ENCODE measurements at regions not wholly inside any gene's neighbourhood (a gene's known extent, or its start where the extent isn't known, plus 50 kb on each side); places are given as distances from the start of the nearest gene placed in this dataset.

- H3K4me3 ChIP-seq (ENCODE audit: extremely low read depth, insufficient read depth, low read length, poor library complexity, severe bottlenecking), result no peak overlapping the region
- H3K9me3 ChIP-seq (ENCODE audit: control insufficient read depth, low read length), result peaks cover 9% of the 10 kb centered on the region
Measured at GRCh38 chr4:108492816-108493595, 127.4 kb upstream of the RPL34 start.

DNA sequence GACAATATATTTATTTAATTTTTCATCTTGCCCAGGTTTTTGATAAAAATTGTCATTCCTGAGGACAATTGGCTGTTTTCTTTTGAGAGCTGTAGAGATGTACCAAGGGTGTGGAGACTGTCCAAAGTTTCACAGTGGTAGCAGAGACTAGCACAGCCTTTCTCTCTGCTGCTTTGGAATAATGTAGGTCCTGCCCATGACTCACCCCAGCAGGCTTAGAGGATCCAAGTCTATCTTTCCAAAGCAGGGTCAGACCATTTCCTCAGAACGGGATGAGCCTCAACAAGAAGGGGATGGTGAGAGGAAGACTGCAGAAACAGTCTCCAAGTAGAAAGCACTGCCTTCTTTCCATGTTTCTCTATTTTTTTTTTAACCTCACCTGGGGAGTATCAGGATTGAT is 131.5 kb upstream of the RPL34 start:
- Histone ChIP-seq H3K9me3 (ENCODE audit: control insufficient read depth, low read length) (peaks cover 3% of the 10 kb centered on the region), H3K4me3 (ENCODE audit: extremely low read depth, insufficient read depth, low read length, poor library complexity, severe bottlenecking) (no peak overlapping the region), H3K36me3 (ENCODE audit: control insufficient read depth, insufficient read depth, low read length) (no peaks in the 10 kb centered on the region), H3K4me1 (ENCODE audit: control insufficient read depth, insufficient read depth, low read length, poor library complexity, severe bottlenecking) (no peaks in the 10 kb centered on the region), H3K27ac (ENCODE audit: low read depth, low read length, severe bottlenecking) (no peak overlapping the region)
- WGBS, 2 experiments (ENCODE audit: insufficient coverage in 2 of 2), result 33% methylated on average over 1 of the region's 1 CpG; no CpG with 5 or more reads in 1 of the 2 experiments

More at GRCh38 chr4:108492816-108493595, 127.4 kb upstream of the RPL34 start:
- no peaks in the 10 kb centered on the region for H3K4me1 ChIP-seq (ENCODE audit: control insufficient read depth, insufficient read depth, low read length, poor library complexity, severe bottlenecking)
- no peak overlapping the region for H3K27ac ChIP-seq (ENCODE audit: low read depth, low read length, severe bottlenecking)
- H3K36me3 ChIP-seq (ENCODE audit: control insufficient read depth, insufficient read depth, low read length), result no peaks in the 10 kb centered on the region
- 16 to 40% methylated on average over 3 of the region's 4 CpGs for WGBS, 2 experiments (ENCODE audit: insufficient coverage in 2 of 2)

DNA sequence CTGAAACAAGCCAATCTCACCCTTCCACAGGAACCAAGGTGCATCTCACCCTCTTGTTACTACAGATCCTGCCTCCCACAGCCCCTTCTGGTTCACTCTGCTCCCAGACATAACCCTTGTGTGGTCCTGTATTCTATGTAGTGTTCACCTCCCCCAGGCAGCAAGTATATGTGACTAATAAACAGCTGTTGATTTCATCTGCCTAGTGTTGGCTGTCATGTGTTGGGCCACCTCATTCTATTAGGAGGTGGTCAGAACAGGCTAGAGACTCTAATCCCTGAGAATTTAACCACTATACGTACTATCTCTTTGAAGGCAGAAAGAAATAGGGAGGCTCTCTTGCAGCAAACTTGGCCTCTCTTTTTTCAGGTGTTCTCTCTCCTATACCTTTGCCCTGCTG is 134.3 kb upstream of the RPL34 start:
- no peaks in the 10 kb centered on the region for H3K9me3 ChIP-seq (ENCODE audit: control insufficient read depth, low read length)
- 60% methylated on average over 1 of the region's 1 CpG; no CpG with 5 or more reads in 1 of the 2 experiments for WGBS, 2 experiments (ENCODE audit: insufficient coverage in 2 of 2)
- no peaks in the 10 kb centered on the region for H3K4me1 ChIP-seq (ENCODE audit: control insufficient read depth, insufficient read depth, low read length, poor library complexity, severe bottlenecking)
- H3K36me3 ChIP-seq (ENCODE audit: control insufficient read depth, insufficient read depth, low read length), result no peaks in the 10 kb centered on the region
- no peak overlapping the region for H3K4me3 ChIP-seq (ENCODE audit: extremely low read depth, insufficient read depth, low read length, poor library complexity, severe bottlenecking)
- no peak overlapping the region for H3K27ac ChIP-seq (ENCODE audit: low read depth, low read length, severe bottlenecking)

DNA sequence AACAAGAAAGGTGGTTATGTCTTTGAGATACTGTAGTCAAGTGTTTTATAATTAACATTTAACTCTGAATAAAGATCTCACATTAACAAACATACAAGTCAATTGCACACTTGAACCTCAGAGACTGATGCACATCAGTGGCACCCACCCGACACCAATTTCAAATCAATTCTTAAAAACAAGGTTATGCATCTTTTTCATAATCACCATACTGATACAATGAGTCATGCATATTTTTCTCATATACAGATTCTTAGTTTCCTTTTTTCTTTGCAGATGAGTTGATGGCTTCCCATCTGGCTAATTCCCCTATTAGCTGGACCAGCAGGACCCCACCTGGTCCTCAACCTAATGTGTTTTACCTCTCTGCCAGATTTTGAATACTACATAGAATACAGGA is 136.2 kb upstream of the RPL34 start:
- H3K4me3 ChIP-seq (ENCODE audit: extremely low read depth, insufficient read depth, low read length, poor library complexity, severe bottlenecking), result no peak overlapping the region
- no peak overlapping the region for H3K27ac ChIP-seq (ENCODE audit: low read depth, low read length, severe bottlenecking)
- no peaks in the 10 kb centered on the region for H3K4me1 ChIP-seq (ENCODE audit: control insufficient read depth, insufficient read depth, low read length, poor library complexity, severe bottlenecking)
- 78 to 86% methylated on average over 1 of the region's 1 CpG for WGBS, 2 experiments (ENCODE audit: insufficient coverage in 2 of 2)
- H3K9me3 ChIP-seq (ENCODE audit: control insufficient read depth, low read length), result no peaks in the 10 kb centered on the region
- H3K36me3 ChIP-seq (ENCODE audit: control insufficient read depth, insufficient read depth, low read length), result no peaks in the 10 kb centered on the region

DNA sequence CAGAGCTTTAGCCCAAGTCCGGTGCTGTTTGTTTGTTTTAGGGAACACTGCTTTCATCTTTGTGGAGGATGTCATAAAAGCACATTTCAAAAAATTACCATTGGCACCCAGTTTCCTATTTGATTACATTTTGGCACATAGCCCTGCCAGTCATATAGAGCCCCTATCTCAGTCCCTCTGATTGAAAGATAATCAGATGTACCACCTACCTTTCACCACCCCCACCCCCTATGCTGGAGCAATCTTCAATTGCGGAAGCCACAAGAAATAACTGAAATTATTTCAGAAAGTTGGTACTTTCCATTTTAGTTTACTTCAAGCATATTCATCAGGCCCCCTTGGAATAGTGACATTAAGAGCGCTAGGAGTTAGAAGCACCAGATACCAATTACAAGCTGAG is 136.7 kb upstream of the RPL34 start:
- Histone ChIP-seq H3K36me3 (ENCODE audit: control insufficient read depth, insufficient read depth, low read length) (no peaks in the 10 kb centered on the region), H3K9me3 (ENCODE audit: control insufficient read depth, low read length) (no peaks in the 10 kb centered on the region), H3K27ac (ENCODE audit: low read depth, low read length, severe bottlenecking) (no peak overlapping the region), H3K4me3 (ENCODE audit: extremely low read depth, insufficient read depth, low read length, poor library complexity, severe bottlenecking) (no peak overlapping the region), H3K4me1 (ENCODE audit: control insufficient read depth, insufficient read depth, low read length, poor library complexity, severe bottlenecking) (no peaks in the 10 kb centered on the region)
- 100% methylated on average over 1 of the region's 3 CpGs; no CpG with 5 or more reads in 1 of the 2 experiments for WGBS, 2 experiments (ENCODE audit: insufficient coverage in 2 of 2)

DNA sequence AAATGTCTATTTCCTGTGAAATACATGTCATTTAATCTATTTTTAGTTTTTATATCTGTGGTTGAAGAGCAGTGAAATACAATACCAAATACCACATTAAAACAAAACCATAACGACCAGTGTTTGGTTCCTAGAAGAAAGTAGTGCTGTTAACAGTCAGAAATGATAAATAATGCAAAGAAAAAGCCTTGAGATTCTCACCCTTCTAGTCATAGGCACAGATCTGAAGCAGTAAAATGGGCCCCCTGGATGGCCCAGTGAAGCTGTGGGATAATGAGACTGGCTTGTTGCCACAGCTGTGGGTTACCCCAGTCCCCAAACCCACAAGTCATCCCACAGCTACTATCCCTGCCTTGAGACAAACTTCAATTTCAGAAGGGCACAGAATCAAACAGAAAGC is 137.3 kb upstream of the RPL34 start:
- Histone ChIP-seq H3K4me1 (ENCODE audit: control insufficient read depth, insufficient read depth, low read length, poor library complexity, severe bottlenecking) (no peaks in the 10 kb centered on the region), H3K27ac (ENCODE audit: low read depth, low read length, severe bottlenecking) (no peak overlapping the region), H3K36me3 (ENCODE audit: control insufficient read depth, insufficient read depth, low read length) (no peaks in the 10 kb centered on the region), H3K4me3 (ENCODE audit: extremely low read depth, insufficient read depth, low read length, poor library complexity, severe bottlenecking) (no peak overlapping the region), H3K9me3 (ENCODE audit: control insufficient read depth, low read length) (no peaks in the 10 kb centered on the region)
- no CpG with 5 or more reads among the region's 1 CpG for WGBS, 2 experiments (ENCODE audit: insufficient coverage in 2 of 2)

DNA sequence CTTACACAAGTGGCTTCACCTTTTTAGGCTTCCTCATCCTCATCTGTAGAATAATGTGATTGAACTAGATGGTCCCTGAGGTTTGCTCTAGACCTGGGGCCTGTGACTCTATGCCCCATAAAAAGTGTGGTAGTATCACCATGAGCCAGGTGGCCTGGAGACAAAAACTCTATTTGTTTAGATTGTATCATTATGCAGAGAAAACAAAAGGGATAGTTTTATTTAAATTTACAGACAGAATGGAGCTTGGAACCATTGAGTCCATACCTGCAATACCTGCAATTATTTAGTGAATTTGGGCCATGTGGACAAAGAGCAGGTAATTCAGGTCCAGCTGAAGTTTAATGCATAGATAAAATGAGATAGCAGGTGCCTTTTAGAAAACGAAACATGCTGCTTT is 139.5 kb upstream of the RPL34 start:
- Histone ChIP-seq H3K9me3 (ENCODE audit: control insufficient read depth, low read length) (no peaks in the 10 kb centered on the region), H3K36me3 (ENCODE audit: control insufficient read depth, insufficient read depth, low read length) (no peaks in the 10 kb centered on the region), H3K4me1 (ENCODE audit: control insufficient read depth, insufficient read depth, low read length, poor library complexity, severe bottlenecking) (no peaks in the 10 kb centered on the region), H3K4me3 (ENCODE audit: extremely low read depth, insufficient read depth, low read length, poor library complexity, severe bottlenecking) (no peak overlapping the region), H3K27ac (ENCODE audit: low read depth, low read length, severe bottlenecking) (no peak overlapping the region)
- 88 to 95% methylated on average over 1 of the region's 1 CpG for WGBS, 2 experiments (ENCODE audit: insufficient coverage in 2 of 2)

DNA sequence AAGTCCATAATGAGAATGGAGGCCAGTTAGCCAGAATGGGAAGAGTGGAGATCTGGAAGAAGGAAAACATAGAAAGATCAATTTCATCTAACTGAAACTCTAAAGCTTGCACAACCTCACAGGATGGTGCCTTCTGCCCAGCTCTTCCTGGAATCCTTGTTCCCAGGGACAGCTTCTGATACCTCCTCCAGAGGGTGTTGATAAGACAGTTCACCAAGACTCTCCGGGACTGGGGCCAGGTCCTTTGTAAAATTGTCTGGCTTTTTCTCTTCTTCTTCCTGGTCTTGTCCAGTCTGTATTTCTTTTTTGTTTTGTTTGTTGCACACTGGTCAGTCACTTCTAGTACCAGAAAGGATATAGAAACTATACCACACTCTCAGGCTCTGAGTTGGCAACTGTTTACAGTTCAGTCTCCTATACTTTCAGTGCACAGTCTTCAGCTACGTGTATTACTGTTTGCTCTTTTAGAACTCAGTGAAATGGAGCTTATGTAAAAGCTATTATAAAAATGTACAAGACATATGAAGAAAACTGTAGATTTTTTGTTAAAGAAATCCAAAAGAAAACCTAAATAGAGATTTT is 142.8 kb upstream of the RPL34 start:
- Histone ChIP-seq H3K9me3 (ENCODE audit: control insufficient read depth, low read length) (no peaks in the 10 kb centered on the region), H3K4me1 (ENCODE audit: control insufficient read depth, insufficient read depth, low read length, poor library complexity, severe bottlenecking) (peaks cover 4% of the 10 kb centered on the region), H3K27ac (ENCODE audit: low read depth, low read length, severe bottlenecking) (no peak overlapping the region), H3K4me3 (ENCODE audit: extremely low read depth, insufficient read depth, low read length, poor library complexity, severe bottlenecking) (no peak overlapping the region), H3K36me3 (ENCODE audit: control insufficient read depth, insufficient read depth, low read length) (no peaks in the 10 kb centered on the region)
- 100% methylated on average over 1 of the region's 2 CpGs; no CpG with 5 or more reads in 1 of the 2 experiments for WGBS, 2 experiments (ENCODE audit: insufficient coverage in 2 of 2)

GRCh38 chr4:108473163-108473720 is 147.1 kb upstream of the RPL34 start:
- no peak overlapping the region for H3K4me3 ChIP-seq (ENCODE audit: extremely low read depth, insufficient read depth, low read length, poor library complexity, severe bottlenecking)
- no peak overlapping the region for H3K27ac ChIP-seq (ENCODE audit: low read depth, low read length, severe bottlenecking)
- H3K9me3 ChIP-seq (ENCODE audit: control insufficient read depth, low read length), result no peaks in the 10 kb centered on the region
- H3K4me1 ChIP-seq (ENCODE audit: control insufficient read depth, insufficient read depth, low read length, poor library complexity, severe bottlenecking), result peaks cover 4% of the 10 kb centered on the region
- no peaks in the 10 kb centered on the region for H3K36me3 ChIP-seq (ENCODE audit: control insufficient read depth, insufficient read depth, low read length)
- WGBS, 2 experiments (ENCODE audit: insufficient coverage in 2 of 2), result 57 to 100% methylated on average over 1 to 2 of the region's 2 CpGs

- H3K27ac ChIP-seq (ENCODE audit: low read depth, low read length, severe bottlenecking), result no peak overlapping the region
- no peaks in the 10 kb centered on the region for H3K4me1 ChIP-seq (ENCODE audit: control insufficient read depth, insufficient read depth, low read length, poor library complexity, severe bottlenecking)
- H3K4me3 ChIP-seq (ENCODE audit: extremely low read depth, insufficient read depth, low read length, poor library complexity, severe bottlenecking), result no peak overlapping the region
- WGBS, 2 experiments (ENCODE audit: insufficient coverage in 2 of 2), result 93 to 100% methylated on average over 4 of the region's 7 CpGs
- H3K9me3 ChIP-seq (ENCODE audit: control insufficient read depth, low read length), result no peaks in the 10 kb centered on the region
- no peaks in the 10 kb centered on the region for H3K36me3 ChIP-seq (ENCODE audit: control insufficient read depth, insufficient read depth, low read length)
Measured at GRCh38 chr4:108466936-108467902, 153.2 kb upstream of the RPL34 start.

All from mesodermal cell (in vitro differentiated cells).